SU-DHL-6 (cell line): ENCODE measurements at regions not wholly inside any gene's neighbourhood (a gene's known extent, or its start where the extent isn't known, plus 50 kb on each side); places are given as distances from the start of the nearest gene placed in this dataset.

Experiments
- H2AFZ ChIP-seq: fragments of 200-600 bp; sonication (generic); 2 replicates; pipeline ENCODE4 v1.6.1; 2014; ENCODE audit warnings: low read depth, mild to moderate bottlenecking, moderate library complexity, mixed read lengths, antibody characterized with exemption, low read length; ENCODE audit not compliant: severe bottlenecking
- H3F3A ChIP-seq: fragments of 200-600 bp; shearing (Covaris generic); 2 replicates; pipeline ENCODE4 v1.6.0; 2016; ENCODE audit warnings: antibody characterized with exemption, mild to moderate bottlenecking; ENCODE audit not compliant: insufficient read depth
- H3K27ac ChIP-seq: fragments of 200-600 bp; sonication (generic); 2 replicates; pipeline ENCODE4 v1.5.1; 2016; ENCODE audit warnings: low read depth, mild to moderate bottlenecking, low read length, moderate library complexity, mixed read lengths
- H3K27me3 ChIP-seq: fragments of 200-600 bp; sonication (generic), shearing (Covaris generic); 2 replicates; pipeline ENCODE4 v1.6.0; 2014; ENCODE audit warnings: mild to moderate bottlenecking, low read length
- H3K36me3 ChIP-seq: fragments of 200-600 bp; sonication (generic); 2 replicates; pipeline ENCODE4 v1.6.1; 2014; ENCODE audit warnings: mild to moderate bottlenecking, low read length, mixed read lengths
- H3K4me2 ChIP-seq: fragments of 300-600, 200-600 bp; shearing (Covaris generic), sonication (generic); 2 replicates; pipeline ENCODE4 v1.6.0; 2014; ENCODE audit warnings: low read length, low read depth, mild to moderate bottlenecking; ENCODE audit not compliant: poor library complexity, severe bottlenecking
- H3K4me3 ChIP-seq: fragments of 200-600 bp; sonication (generic); 2 replicates; pipeline ENCODE4 v1.5.1; 2014; ENCODE audit warnings: antibody characterized with exemption, low read length, mild to moderate bottlenecking, mixed read lengths; ENCODE audit not compliant: insufficient read depth, poor library complexity, severe bottlenecking
- H3K79me2 ChIP-seq: fragments of 200-600 bp; sonication (generic); 2 replicates; pipeline ENCODE4 v1.6.1; 2014; ENCODE audit warnings: mild to moderate bottlenecking, low read length, moderate library complexity; ENCODE audit not compliant: insufficient read depth
- H3K9ac ChIP-seq: fragments of 200-600 bp; sonication (generic); 2 replicates; pipeline ENCODE4 v1.7.0; 2014; ENCODE audit warnings: mild to moderate bottlenecking, low read length
- H3K9me2 ChIP-seq: fragments of 200-600 bp; sonication (generic); replicated peaks from 2 replicates; pipeline ENCODE4 v1.6.1; 2014; ENCODE audit warnings: low read length; ENCODE audit not compliant: insufficient read depth
- H3K9me3 ChIP-seq: fragments of 200-600 bp; sonication (generic); 2 replicates; pipeline ENCODE4 v1.6.1; 2014; ENCODE audit warnings: low read length, mixed read lengths; ENCODE audit not compliant: insufficient read depth
- H4K20me1 ChIP-seq: fragments of 200-600 bp; sonication (generic); 2 replicates; pipeline ENCODE4 v1.6.1; 2014; ENCODE audit warnings: low read depth, mild to moderate bottlenecking, antibody characterized with exemption, low read length, moderate library complexity, mixed read lengths
- EZH2phosphoT487 ChIP-seq: fragments of 200-600 bp; sonication (generic), shearing (Covaris generic); conservative IDR thresholded peaks from 2 replicates; pipeline ENCODE4 v1.6.1; 2018; ENCODE audit warnings: mild to moderate bottlenecking, antibody characterized with exemption, low read length, moderate library complexity, mixed read lengths
- TF ChIP-seq, protein P1 (sequence below): fragments of 200-600 bp; sonication (generic); IDR thresholded peaks from one replicate; pipeline ENCODE4 v1.5.1; 2017; ENCODE audit warnings: antibody characterized with exemption, mild to moderate bottlenecking, low read length, moderate library complexity; ENCODE audit not compliant: insufficient read depth, poor library complexity, severe bottlenecking

DNA sequence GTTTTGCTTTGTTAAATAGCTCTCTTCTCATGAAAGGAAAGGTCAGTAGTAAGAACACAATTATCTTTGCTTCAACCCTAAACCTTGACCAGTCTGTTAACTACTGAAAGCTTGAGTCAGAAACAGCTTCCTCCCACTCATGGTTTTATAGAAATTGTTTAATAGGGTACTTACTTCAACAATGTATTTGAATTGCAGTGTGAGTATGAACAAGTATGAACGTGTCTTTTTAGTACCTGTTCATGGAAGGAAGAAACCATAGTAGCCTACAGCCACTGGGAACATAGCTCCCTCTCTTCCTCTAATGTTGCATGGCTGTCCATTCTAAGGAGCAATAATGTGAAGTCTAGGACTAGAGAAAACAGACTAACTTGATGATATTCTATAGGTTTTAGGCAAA is 311.0 kb downstream of the MCTP2 start:
- Histone ChIP-seq H3K36me3 (no peaks in the 10 kb centered on the region), H3K79me2 (no peaks in the 10 kb centered on the region), H3K4me2 (no peak overlapping the region), H4K20me1 (no peaks in the 10 kb centered on the region), H3K9ac (no peak overlapping the region), H3K9me2 (no peaks in the 10 kb centered on the region), H3K27ac (no peak overlapping the region), H3K9me3 (no peaks in the 10 kb centered on the region), H3K4me3 (no peak overlapping the region), H3F3A (no peaks in the 10 kb centered on the region), H3K27me3 (no peaks in the 10 kb centered on the region), H2AFZ (no peak overlapping the region)
- TF ChIP-seq EZH2phosphoT487, result no peak
- TF ChIP-seq, protein P1, sequence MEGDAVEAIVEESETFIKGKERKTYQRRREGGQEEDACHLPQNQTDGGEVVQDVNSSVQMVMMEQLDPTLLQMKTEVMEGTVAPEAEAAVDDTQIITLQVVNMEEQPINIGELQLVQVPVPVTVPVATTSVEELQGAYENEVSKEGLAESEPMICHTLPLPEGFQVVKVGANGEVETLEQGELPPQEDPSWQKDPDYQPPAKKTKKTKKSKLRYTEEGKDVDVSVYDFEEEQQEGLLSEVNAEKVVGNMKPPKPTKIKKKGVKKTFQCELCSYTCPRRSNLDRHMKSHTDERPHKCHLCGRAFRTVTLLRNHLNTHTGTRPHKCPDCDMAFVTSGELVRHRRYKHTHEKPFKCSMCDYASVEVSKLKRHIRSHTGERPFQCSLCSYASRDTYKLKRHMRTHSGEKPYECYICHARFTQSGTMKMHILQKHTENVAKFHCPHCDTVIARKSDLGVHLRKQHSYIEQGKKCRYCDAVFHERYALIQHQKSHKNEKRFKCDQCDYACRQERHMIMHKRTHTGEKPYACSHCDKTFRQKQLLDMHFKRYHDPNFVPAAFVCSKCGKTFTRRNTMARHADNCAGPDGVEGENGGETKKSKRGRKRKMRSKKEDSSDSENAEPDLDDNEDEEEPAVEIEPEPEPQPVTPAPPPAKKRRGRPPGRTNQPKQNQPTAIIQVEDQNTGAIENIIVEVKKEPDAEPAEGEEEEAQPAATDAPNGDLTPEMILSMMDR, result no peak

DNA sequence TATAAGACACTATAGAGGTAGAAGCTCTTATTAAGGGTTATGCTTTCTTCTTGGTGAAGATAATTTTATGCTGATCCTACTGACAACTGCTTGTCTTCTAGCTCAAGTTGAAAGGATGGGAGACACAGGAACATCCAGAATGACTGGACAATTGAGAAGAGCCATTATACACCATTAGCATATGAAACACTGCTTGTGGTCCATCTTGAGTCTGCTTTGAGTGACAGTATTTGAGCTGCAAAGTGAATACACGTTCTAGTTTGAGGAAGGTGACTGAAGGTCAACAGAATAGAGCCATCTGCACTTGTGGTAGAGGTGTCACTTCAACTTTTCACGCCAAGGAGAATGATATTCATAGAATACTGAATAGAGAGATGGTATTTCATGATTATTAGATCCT is 315.4 kb downstream of the MCTP2 start:
- Histone ChIP-seq H3K36me3 (no peaks in the 10 kb centered on the region), H3K9me3 (no peaks in the 10 kb centered on the region), H3K9me2 (no peaks in the 10 kb centered on the region), H3K27me3 (no peaks in the 10 kb centered on the region), H3K4me3 (no peak overlapping the region), H2AFZ (no peak overlapping the region), H4K20me1 (no peaks in the 10 kb centered on the region), H3K4me2 (no peak overlapping the region), H3K9ac (no peak overlapping the region), H3K27ac (no peak overlapping the region), H3K79me2 (no peaks in the 10 kb centered on the region), H3F3A (no peaks in the 10 kb centered on the region)
- no peak for TF ChIP-seq EZH2phosphoT487
- TF ChIP-seq, protein P1, result no peak

DNA sequence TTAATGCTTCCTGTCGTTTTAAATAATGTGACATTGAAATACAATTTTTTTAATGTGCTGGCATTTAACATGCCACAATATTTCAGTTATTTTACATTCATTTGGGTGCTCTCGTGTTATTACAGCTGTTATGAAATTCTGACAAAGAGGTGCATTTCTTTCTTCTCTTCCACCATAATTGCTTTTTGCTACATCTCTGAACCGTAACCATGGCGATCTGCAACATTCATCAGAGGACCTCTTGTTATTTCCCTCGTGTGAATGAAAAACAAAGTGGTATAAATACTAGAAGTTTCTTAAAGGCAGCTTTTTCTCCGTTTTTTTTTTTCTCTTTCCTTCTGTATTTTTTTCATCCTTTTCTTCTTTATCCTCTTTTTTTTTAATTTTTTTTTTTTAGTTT is 316.4 kb downstream of the MCTP2 start:
- Histone ChIP-seq H3K9me2 (no peaks in the 10 kb centered on the region), H3K9me3 (no peaks in the 10 kb centered on the region), H3K9ac (no peak overlapping the region), H3F3A (no peaks in the 10 kb centered on the region), H4K20me1 (no peaks in the 10 kb centered on the region), H3K36me3 (no peaks in the 10 kb centered on the region), H3K27ac (no peak overlapping the region), H2AFZ (no peak overlapping the region), H3K27me3 (no peaks in the 10 kb centered on the region), H3K4me3 (no peak overlapping the region), H3K4me2 (no peak overlapping the region), H3K79me2 (no peaks in the 10 kb centered on the region)
- no peak for TF ChIP-seq EZH2phosphoT487
- TF ChIP-seq, protein P1, result no peak
